Thoracic aorta (tissue), 2 donors: ENCODE measurements at regions not wholly inside any gene's neighbourhood (a gene's known extent, or its start where the extent isn't known, plus 50 kb on each side); places are given as distances from the start of the nearest gene placed in this dataset.

Source experiments
- ATAC-seq: fragments of 150-250 bp; one replicate; pipeline ENCODE4 v1.8.0; 2017; ENCODE audit warnings: low read depth; ENCODE audit not compliant: insufficient number of reproducible peaks, low FRiP score
- DNase-seq: peaks from one replicate; pipeline ENCODE4 v3.0.0-alpha.2; 2020; ENCODE audit warnings: low spot score
- H3K27ac ChIP-seq, 2 donors: fragments of 200-600 bp; sonication (generic); 1 replicate in 1 of 2; 2 replicates in 1 of 2; pipeline ENCODE4 v1.5.1; 2016; ENCODE audit warnings: mild to moderate bottlenecking in 2 of 2, moderate library complexity in 2 of 2
- H3K27me3 ChIP-seq: fragments of 200-600 bp; sonication (generic); replicated peaks from 2 replicates; pipeline ENCODE4 v1.6.0; 2016; ENCODE audit warnings: mild to moderate bottlenecking; ENCODE audit not compliant: insufficient read depth
- H3K36me3 ChIP-seq: fragments of 200-600 bp; sonication (generic); one replicate; pipeline ENCODE4 v1.5.1; 2016
- H3K4me1 ChIP-seq, 2 donors: fragments of 200-600 bp; sonication (generic); 1 replicate in 1 of 2; 2 replicates in 1 of 2; pipeline versions ENCODE4 v1.5.1 to v1.6.0; 2016; ENCODE audit warnings: low read depth in 2 of 2, mild to moderate bottlenecking in 1 of 2; ENCODE audit not compliant: control insufficient read depth in 1 of 2
- H3K4me3 ChIP-seq: fragments of 200-600 bp; sonication (generic); 2 replicates; pipeline ENCODE4 v1.5.1; 2016; ENCODE audit warnings: mild to moderate bottlenecking
- H3K9me3 ChIP-seq: fragments of 200-600 bp; sonication (generic); 2 replicates; pipeline ENCODE4 v1.5.1; 2016
- TF ChIP-seq, protein P1 (sequence below): fragments of 200-600 bp; sonication (generic); IDR thresholded peaks from one replicate; pipeline ENCODE4 v1.5.1; 2019; ENCODE audit warnings: antibody characterized with exemption

GRCh38 chr11:27280140-27280539, 82.9 kb downstream of the CCDC34 start:
- no peak for ATAC-seq
- Histone ChIP-seq H3K4me1 (peaks cover 14 to 26% of the 10 kb centered on the region in 2 donors), H3K27ac (no peak overlapping the region), H3K9me3 (no peaks in the 10 kb centered on the region), H3K36me3 (no peaks in the 10 kb centered on the region), H3K4me3 (no peak overlapping the region), H3K27me3 (no peaks in the 10 kb centered on the region)
- DNase-seq, result no peak
- TF ChIP-seq, protein P1, sequence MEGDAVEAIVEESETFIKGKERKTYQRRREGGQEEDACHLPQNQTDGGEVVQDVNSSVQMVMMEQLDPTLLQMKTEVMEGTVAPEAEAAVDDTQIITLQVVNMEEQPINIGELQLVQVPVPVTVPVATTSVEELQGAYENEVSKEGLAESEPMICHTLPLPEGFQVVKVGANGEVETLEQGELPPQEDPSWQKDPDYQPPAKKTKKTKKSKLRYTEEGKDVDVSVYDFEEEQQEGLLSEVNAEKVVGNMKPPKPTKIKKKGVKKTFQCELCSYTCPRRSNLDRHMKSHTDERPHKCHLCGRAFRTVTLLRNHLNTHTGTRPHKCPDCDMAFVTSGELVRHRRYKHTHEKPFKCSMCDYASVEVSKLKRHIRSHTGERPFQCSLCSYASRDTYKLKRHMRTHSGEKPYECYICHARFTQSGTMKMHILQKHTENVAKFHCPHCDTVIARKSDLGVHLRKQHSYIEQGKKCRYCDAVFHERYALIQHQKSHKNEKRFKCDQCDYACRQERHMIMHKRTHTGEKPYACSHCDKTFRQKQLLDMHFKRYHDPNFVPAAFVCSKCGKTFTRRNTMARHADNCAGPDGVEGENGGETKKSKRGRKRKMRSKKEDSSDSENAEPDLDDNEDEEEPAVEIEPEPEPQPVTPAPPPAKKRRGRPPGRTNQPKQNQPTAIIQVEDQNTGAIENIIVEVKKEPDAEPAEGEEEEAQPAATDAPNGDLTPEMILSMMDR, result no peak

DNA sequence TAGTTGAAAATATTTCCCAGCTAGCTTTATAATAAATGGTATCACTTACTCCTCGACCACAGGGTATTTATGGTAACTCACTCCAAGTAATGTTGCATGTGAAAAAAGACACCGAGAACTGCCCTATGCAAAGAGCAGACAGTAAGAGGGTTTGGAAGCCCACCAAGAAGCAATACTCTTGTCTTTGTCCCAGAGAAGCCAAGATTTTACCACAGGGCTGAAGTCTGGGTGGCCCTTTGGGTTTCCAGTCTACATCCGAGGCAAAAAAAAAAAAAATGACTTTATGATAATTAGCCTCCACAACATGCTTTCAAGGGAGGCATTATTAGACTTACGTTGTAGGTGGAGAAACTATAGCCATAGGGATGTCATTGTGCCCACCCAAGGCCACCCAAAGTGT, 83.6 kb downstream of the CCDC34 start:
- H3K4me3 ChIP-seq, result no peak overlapping the region
- TF ChIP-seq, protein P1, result no peak

GRCh38 chr11:27277843-27278242, 85.2 kb downstream of the CCDC34 start:
- Histone ChIP-seq H3K4me1 (peaks cover 11 to 22% of the 10 kb centered on the region in 2 donors), H3K27me3 (no peaks in the 10 kb centered on the region), H3K27ac (no peak overlapping the region), H3K4me3 (no peak overlapping the region), H3K9me3 (no peaks in the 10 kb centered on the region), H3K36me3 (no peaks in the 10 kb centered on the region)
- ATAC-seq (no peak), DNase-seq (no peak)
- TF ChIP-seq, protein P1, result no peak

More for the DNA sequence above, 83.6 kb downstream of the CCDC34 start:
- no peak overlapping the region for H3K27ac ChIP-seq
- DNase-seq (no peak), ATAC-seq (no peak)
- no peaks in the 10 kb centered on the region for H3K27me3 ChIP-seq
- H3K36me3 ChIP-seq, result no peaks in the 10 kb centered on the region
- H3K9me3 ChIP-seq, result no peaks in the 10 kb centered on the region
- peaks cover 14 to 26% of the 10 kb centered on the region in 2 donors for H3K4me1 ChIP-seq

GRCh38 chr11:27276141-27276540, 86.9 kb downstream of the CCDC34 start:
- DNase-seq (no peak), ATAC-seq (no peak)
- H3K9me3 ChIP-seq, result peaks cover 6% of the 10 kb centered on the region
- H3K4me3 ChIP-seq, result no peak overlapping the region
- peaks cover 0 to 5% of the 10 kb centered on the region in 2 donors for H3K4me1 ChIP-seq
- H3K36me3 ChIP-seq, result no peaks in the 10 kb centered on the region
- H3K27ac ChIP-seq, result no peak overlapping the region
- TF ChIP-seq, protein P1, result no peak
- no peaks in the 10 kb centered on the region for H3K27me3 ChIP-seq

- no peak for DNase-seq
- no peak for ATAC-seq
- TF ChIP-seq, protein P1, result no peak
- Histone ChIP-seq H3K4me3 (no peak overlapping the region), H3K27me3 (no peaks in the 10 kb centered on the region), H3K9me3 (peaks cover 6% of the 10 kb centered on the region), H3K27ac (no peak overlapping the region), H3K4me1 (no peaks in the 10 kb centered on the region), H3K36me3 (no peaks in the 10 kb centered on the region)
Measured at GRCh38 chr11:27274854-27275395, 88.1 kb downstream of the CCDC34 start.
